ENCODE measurements at regions not wholly inside any gene's neighbourhood (a gene's known extent, or its start where the extent isn't known, plus 50 kb on each side); places are given as distances from the start of the nearest gene placed in this dataset.

DNA sequence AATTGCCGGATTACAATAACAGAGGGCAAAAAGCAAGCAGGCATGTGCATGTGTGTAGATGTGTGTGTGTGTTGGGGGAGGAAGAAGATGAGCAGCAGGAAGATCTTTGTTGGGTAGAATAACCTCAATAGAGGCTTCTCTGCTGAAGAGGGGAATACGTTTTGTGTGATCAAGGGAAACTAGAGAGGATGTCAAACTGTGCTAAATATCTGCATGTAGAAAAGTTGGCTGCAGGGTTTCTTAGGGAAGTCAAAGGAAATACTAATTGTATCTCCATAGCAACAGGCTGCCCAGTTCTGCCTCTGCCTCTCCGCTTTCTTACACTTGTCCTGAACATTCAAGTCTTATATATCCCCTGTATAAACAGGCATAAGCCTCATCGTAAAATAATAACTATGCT lies 190.1 kb upstream of the RND3 start (continued):
- TF ChIP-seq ZNF692 (tag by site-specific recombination; IDR thresholded peaks at IDR 0.05): no peak
- TF ChIP-seq ZNF133 (tag by site-specific recombination; IDR thresholded peaks at IDR 0.05): no peak
- TF ChIP-seq, protein P1, sequence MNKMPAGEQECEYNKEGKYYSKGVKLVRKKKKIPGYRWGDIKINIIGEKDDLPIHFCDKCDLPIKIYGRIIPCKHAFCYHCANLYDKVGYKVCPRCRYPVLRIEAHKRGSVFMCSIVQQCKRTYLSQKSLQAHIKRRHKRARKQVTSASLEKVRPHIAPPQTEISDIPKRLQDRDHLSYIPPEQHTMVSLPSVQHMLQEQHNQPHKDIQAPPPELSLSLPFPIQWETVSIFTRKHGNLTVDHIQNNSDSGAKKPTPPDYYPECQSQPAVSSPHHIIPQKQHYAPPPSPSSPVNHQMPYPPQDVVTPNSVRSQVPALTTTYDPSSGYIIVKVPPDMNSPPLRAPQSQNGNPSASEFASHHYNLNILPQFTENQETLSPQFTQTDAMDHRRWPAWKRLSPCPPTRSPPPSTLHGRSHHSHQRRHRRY (tag by site-specific recombination; IDR thresholded peaks at IDR 0.05): no peak
- no peak for TF ChIP-seq ZNF558 (tag by site-specific recombination; IDR thresholded peaks at IDR 0.05)

- Histone ChIP-seq H3K4me3 (ENCODE audit: low read depth, low read length) (no peak overlapping the region), H3K4me1 (ENCODE audit: control insufficient read depth, insufficient read depth, low read length) (no peaks in the 10 kb centered on the region), H3K27ac (ENCODE audit: extremely low read depth, low read depth, low read length) (no peak overlapping the region), H3K9me3 (ENCODE audit: control insufficient read depth, insufficient read depth, low read depth, low read length) (no peaks in the 10 kb centered on the region), H3K36me3 (ENCODE audit: control insufficient read depth in 2 of 2, insufficient read depth in 1 of 2, low read length in 2 of 2) (no peaks in the 10 kb centered on the region)
- CTCF ChIA-PET: interaction anchor here (1.0 kb wide), 1 partner anchor 45 kb away, joined by 3 read pairs; no protein-coding TSS in a partner anchor
- POLR2A ChIA-PET: no interaction called here
- no peak for TF ChIP-seq BCL11B (tag by site-specific recombination; IDR thresholded peaks at IDR 0.05; ENCODE audit: low read depth)
- no peak for TF ChIP-seq ZNF280C (tag by site-specific recombination; IDR thresholded peaks at IDR 0.05)
- no peak for TF ChIP-seq ZFP69B (tag by site-specific recombination; IDR thresholded peaks at IDR 0.05)
- TF ChIP-seq ZIC2 (tag by site-specific recombination; IDR thresholded peaks at IDR 0.05): no peak
- no peak for TF ChIP-seq ZFP3 (tag by site-specific recombination; IDR thresholded peaks at IDR 0.05; ENCODE audit: low read depth)
- TF ChIP-seq ZSCAN23 (tag by site-specific recombination; IDR thresholded peaks at IDR 0.05): no peak
- TF ChIP-seq ZNF707 (tag by site-specific recombination; IDR thresholded peaks at IDR 0.05): no peak
- TF ChIP-seq ZNF335 (tag by site-specific recombination; conservative IDR thresholded peaks at IDR 0.05): no peak
- no peak for TF ChIP-seq ZNF239 (tag by site-specific recombination; IDR thresholded peaks at IDR 0.05)
- TF ChIP-seq ZBTB26 (tag by site-specific recombination; optimal IDR thresholded peaks at IDR 0.05): no peak
- no peak for TF ChIP-seq ZNF132 (tag by site-specific recombination; IDR thresholded peaks at IDR 0.05; ENCODE audit: borderline replicate concordance)
- TF ChIP-seq REPIN1 (tag by site-specific recombination; IDR thresholded peaks at IDR 0.05; ENCODE audit: low read depth): no peak
- TF ChIP-seq ZNF473 (tag by site-specific recombination; IDR thresholded peaks at IDR 0.05): no peak
- TF ChIP-seq, protein P2, sequence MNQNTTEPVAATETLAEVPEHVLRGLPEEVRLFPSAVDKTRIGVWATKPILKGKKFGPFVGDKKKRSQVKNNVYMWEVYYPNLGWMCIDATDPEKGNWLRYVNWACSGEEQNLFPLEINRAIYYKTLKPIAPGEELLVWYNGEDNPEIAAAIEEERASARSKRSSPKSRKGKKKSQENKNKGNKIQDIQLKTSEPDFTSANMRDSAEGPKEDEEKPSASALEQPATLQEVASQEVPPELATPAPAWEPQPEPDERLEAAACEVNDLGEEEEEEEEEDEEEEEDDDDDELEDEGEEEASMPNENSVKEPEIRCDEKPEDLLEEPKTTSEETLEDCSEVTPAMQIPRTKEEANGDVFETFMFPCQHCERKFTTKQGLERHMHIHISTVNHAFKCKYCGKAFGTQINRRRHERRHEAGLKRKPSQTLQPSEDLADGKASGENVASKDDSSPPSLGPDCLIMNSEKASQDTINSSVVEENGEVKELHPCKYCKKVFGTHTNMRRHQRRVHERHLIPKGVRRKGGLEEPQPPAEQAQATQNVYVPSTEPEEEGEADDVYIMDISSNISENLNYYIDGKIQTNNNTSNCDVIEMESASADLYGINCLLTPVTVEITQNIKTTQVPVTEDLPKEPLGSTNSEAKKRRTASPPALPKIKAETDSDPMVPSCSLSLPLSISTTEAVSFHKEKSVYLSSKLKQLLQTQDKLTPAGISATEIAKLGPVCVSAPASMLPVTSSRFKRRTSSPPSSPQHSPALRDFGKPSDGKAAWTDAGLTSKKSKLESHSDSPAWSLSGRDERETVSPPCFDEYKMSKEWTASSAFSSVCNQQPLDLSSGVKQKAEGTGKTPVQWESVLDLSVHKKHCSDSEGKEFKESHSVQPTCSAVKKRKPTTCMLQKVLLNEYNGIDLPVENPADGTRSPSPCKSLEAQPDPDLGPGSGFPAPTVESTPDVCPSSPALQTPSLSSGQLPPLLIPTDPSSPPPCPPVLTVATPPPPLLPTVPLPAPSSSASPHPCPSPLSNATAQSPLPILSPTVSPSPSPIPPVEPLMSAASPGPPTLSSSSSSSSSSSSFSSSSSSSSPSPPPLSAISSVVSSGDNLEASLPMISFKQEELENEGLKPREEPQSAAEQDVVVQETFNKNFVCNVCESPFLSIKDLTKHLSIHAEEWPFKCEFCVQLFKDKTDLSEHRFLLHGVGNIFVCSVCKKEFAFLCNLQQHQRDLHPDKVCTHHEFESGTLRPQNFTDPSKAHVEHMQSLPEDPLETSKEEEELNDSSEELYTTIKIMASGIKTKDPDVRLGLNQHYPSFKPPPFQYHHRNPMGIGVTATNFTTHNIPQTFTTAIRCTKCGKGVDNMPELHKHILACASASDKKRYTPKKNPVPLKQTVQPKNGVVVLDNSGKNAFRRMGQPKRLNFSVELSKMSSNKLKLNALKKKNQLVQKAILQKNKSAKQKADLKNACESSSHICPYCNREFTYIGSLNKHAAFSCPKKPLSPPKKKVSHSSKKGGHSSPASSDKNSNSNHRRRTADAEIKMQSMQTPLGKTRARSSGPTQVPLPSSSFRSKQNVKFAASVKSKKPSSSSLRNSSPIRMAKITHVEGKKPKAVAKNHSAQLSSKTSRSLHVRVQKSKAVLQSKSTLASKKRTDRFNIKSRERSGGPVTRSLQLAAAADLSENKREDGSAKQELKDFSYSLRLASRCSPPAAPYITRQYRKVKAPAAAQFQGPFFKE (tag by site-specific recombination; IDR thresholded peaks at IDR 0.05; ENCODE audit: borderline replicate concordance): no peak
- TF ChIP-seq, protein P3, sequence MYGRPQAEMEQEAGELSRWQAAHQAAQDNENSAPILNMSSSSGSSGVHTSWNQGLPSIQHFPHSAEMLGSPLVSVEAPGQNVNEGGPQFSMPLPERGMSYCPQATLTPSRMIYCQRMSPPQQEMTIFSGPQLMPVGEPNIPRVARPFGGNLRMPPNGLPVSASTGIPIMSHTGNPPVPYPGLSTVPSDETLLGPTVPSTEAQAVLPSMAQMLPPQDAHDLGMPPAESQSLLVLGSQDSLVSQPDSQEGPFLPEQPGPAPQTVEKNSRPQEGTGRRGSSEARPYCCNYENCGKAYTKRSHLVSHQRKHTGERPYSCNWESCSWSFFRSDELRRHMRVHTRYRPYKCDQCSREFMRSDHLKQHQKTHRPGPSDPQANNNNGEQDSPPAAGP (tag by site-specific recombination; IDR thresholded peaks at IDR 0.05): no peak
- TF ChIP-seq ZNF280D (tag by site-specific recombination; IDR thresholded peaks at IDR 0.05): no peak
Observed at GRCh38 chr2:150676747-150677383, 189.4 kb upstream of the RND3 start.

Data from HEK293 (cell line).